Gastrocnemius medialis (tissue), 4 donors: ENCODE measurements at regions not wholly inside any gene's neighbourhood (a gene's known extent, or its start where the extent isn't known, plus 50 kb on each side); places are given as distances from the start of the nearest gene placed in this dataset.

Experiments
- POLR2A ChIP-seq, 2 donors: fragments of 450-650 bp; IDR thresholded peaks; one replicate each; pipeline ENCODE4 v1.6.1; 2017; ENCODE audit warnings: antibody characterized with exemption in 2 of 2, mild to moderate bottlenecking in 2 of 2, moderate library complexity in 2 of 2
- TF ChIP-seq, protein P1 (sequence below), 5 experiments: fragments of 450-650 bp in 3 of 5; fragments of 200-600 bp in 2 of 5; sonication (generic) in 2 of 5; IDR thresholded peaks in 4 of 5; conservative IDR thresholded peaks in 1 of 5; 1 replicate in 4 of 5; 2 replicates in 1 of 5; pipeline ENCODE4 v1.5.1; 2016 to 2019; ENCODE audit warnings: antibody characterized with exemption in 5 of 5, mild to moderate bottlenecking in 3 of 5, moderate library complexity in 3 of 5

- TF ChIP-seq, protein P1, sequence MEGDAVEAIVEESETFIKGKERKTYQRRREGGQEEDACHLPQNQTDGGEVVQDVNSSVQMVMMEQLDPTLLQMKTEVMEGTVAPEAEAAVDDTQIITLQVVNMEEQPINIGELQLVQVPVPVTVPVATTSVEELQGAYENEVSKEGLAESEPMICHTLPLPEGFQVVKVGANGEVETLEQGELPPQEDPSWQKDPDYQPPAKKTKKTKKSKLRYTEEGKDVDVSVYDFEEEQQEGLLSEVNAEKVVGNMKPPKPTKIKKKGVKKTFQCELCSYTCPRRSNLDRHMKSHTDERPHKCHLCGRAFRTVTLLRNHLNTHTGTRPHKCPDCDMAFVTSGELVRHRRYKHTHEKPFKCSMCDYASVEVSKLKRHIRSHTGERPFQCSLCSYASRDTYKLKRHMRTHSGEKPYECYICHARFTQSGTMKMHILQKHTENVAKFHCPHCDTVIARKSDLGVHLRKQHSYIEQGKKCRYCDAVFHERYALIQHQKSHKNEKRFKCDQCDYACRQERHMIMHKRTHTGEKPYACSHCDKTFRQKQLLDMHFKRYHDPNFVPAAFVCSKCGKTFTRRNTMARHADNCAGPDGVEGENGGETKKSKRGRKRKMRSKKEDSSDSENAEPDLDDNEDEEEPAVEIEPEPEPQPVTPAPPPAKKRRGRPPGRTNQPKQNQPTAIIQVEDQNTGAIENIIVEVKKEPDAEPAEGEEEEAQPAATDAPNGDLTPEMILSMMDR (IDR thresholded peaks at IDR 0.05 in 4 of 5, conservative IDR thresholded peaks at IDR 0.05 in 1 of 5): no peak
- TF ChIP-seq POLR2A (IDR thresholded peaks at IDR 0.05): no peak
These were observed 1141.3 kb downstream of the BRINP3 start for GRCh38 chr1:189336115-189337100.
